Activated CD4-positive, alpha-beta T cell treated with anti-CD3 and anti-CD28 coated beads, Interleukin-2, amount 10 ng/mL, durations not matched to agents 24 days and 14 days (primary cell): ENCODE measurements at regions not wholly inside any gene's neighbourhood (a gene's known extent, or its start where the extent isn't known, plus 50 kb on each side); places are given as distances from the start of the nearest gene placed in this dataset.
"Not testable (repeated sequence)": the region's sequence is repeated elsewhere in the genome, so short reads cannot be mapped to it uniquely, and the experiment has no call there.

ENCODE experiments used
- DNase-seq: peaks from one replicate; pipeline ENCODE4 v3.0.0; 2022
- H3K27ac Mint-ChIP-seq: one replicate; pipeline ENCODE4 v1.8.0; 2022; ENCODE audit warnings: mild to moderate bottlenecking, mixed read lengths
- H3K27me3 Mint-ChIP-seq: one replicate; pipeline ENCODE4 v1.8.0; 2022; ENCODE audit warnings: mixed read lengths
- H3K36me3 Mint-ChIP-seq: one replicate; pipeline ENCODE4 v1.8.0; 2022; ENCODE audit warnings: low read depth, mild to moderate bottlenecking, mixed read lengths
- H3K4me1 Mint-ChIP-seq: one replicate; pipeline ENCODE4 v1.8.0; 2021; ENCODE audit warnings: mixed read lengths
- H3K4me3 Mint-ChIP-seq: one replicate; pipeline ENCODE4 v1.8.0; 2022; ENCODE audit warnings: mild to moderate bottlenecking, moderate library complexity, mixed read lengths
- H3K9me3 Mint-ChIP-seq: one replicate; pipeline ENCODE4 v1.8.0; 2021; ENCODE audit warnings: mixed read lengths
- intact Hi-C: fragments of 100-400 bp; cut with micrococcal nuclease; formaldehyde crosslinking; loops from one replicate; pipeline ENCODE4 v1.15.1; 2023

DNA sequence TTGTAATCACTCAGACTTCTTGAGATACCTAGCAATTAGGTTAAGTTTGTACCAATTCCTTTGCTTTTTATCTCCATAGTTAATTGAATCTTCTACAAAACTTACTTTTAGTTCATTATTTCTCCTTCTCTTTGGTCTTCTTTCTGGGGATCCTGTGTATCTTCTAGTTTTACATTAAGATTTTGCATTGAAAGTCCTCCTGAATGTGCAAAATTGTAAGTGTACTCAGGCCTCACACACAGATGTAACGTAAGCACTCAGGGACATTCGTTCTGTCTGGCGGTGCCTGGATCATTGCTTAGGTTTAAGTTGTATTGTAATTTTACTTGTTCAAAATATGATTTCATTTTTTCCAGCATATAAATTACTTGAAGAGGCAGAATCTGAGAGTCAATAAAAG, 222.6 kb upstream of the CPHXL start:
- intact Hi-C loops, result no loop called here
- Mint-ChIP-seq H3K4me1 (no peaks in the 10 kb centered on the region), H3K4me3 (no peak overlapping the region), H3K36me3 (no peaks in the 10 kb centered on the region), H3K27ac (no peak overlapping the region), H3K27me3 (no peaks in the 10 kb centered on the region), H3K9me3 (no peaks in the 10 kb centered on the region)
- no peak for DNase-seq

DNA sequence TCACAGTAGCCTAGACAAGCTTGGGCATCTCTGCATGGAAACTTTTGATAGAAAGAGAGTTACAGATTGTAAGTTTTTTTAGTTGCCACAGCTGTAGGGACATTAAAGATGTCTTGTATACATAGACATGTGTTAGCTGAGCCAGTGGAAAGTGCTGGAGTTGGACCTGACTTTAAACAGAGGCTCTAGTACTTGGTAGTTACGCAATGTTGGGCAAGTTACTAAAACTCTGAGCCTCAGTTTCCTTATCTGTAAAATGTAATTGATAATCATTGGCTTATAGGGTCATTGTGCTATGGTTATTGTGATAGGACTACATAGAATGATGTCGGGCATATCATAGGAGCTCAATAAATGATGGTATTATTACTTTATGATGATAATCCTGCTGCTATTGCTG, 225.8 kb upstream of the CPHXL start:
- Mint-ChIP-seq H3K36me3 (no peaks in the 10 kb centered on the region), H3K27ac (no peak overlapping the region), H3K4me3 (no peak overlapping the region), H3K27me3 (no peaks in the 10 kb centered on the region), H3K4me1 (no peaks in the 10 kb centered on the region), H3K9me3 (no peaks in the 10 kb centered on the region)
- no peak for DNase-seq
- intact Hi-C loops, result no loop called here

DNA sequence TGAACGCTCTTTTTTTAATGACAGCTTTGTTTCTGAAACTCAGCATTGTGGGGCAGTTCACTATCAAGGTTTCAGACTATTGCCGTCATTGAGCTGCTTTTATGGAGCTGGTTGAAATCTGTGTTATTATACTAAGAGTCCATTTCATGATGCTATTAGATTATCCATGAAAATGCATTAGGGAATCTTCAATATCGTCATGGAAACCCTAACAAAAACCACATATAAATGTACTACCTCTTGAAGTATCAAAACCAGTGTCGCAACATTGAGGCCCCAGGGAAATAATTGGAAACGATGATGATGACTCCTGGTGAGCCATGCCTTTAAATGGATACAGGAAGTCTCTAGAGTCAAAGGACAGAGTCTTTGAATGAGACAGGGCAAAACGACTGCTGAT, 231.6 kb upstream of the CPHXL start:
- DNase-seq, result no peak
- intact Hi-C loops, result no loop called here
- no peaks in the 10 kb centered on the region for H3K27me3 Mint-ChIP-seq
- no peak overlapping the region for H3K4me3 Mint-ChIP-seq
- no peaks in the 10 kb centered on the region for H3K9me3 Mint-ChIP-seq
- no peaks in the 10 kb centered on the region for H3K4me1 Mint-ChIP-seq
- no peaks in the 10 kb centered on the region for H3K36me3 Mint-ChIP-seq
- H3K27ac Mint-ChIP-seq, result no peak overlapping the region

DNA sequence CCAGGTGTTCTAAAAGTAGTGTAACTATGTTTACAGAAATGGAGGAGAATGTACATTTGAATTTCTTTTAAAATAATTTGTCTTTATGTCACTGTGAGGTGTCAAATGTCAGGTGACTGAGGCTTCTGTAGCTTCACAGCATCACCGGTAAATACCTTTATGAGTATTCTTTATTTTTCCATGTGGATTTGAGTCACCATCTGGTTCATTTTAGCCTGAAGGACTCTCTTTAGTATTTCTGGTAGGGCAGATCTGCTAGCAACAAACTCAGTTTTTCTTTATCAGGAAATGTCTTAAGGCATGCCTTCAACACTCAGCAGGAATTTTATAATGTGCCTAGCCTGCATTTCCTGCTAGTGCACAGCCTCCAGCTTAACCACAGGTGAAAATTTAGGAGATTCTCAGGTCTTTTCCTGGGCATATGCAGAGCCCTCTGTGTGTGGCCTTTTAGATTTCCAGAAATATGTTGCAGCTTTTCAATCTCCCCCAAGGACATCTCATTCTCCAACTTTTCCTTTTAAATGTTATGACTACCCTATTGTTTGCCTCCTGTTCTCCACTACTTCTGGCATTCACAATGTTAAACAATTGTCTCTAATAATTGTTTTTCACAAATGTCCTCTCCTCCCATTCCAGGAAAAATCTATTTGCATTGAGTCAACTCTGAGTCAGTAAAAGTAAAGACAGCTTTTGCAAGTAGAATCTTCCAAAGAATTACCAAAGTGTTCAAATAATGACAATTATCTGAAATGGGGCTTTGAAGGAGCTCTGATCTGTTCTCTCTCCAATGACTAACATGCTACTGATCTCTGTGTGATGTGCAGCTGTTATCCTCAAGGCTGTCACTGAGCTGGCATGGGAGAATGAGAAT, 239.4 kb upstream of the CPHXL start:
- H3K9me3 Mint-ChIP-seq, result no peaks in the 10 kb centered on the region
- H3K27me3 Mint-ChIP-seq, result no peaks in the 10 kb centered on the region
- no peak for DNase-seq
- H3K4me3 Mint-ChIP-seq, result no peak overlapping the region
- no peak overlapping the region for H3K27ac Mint-ChIP-seq
- H3K4me1 Mint-ChIP-seq, result no peaks in the 10 kb centered on the region
- no peaks in the 10 kb centered on the region for H3K36me3 Mint-ChIP-seq
- intact Hi-C loops, result no loop called here

DNA sequence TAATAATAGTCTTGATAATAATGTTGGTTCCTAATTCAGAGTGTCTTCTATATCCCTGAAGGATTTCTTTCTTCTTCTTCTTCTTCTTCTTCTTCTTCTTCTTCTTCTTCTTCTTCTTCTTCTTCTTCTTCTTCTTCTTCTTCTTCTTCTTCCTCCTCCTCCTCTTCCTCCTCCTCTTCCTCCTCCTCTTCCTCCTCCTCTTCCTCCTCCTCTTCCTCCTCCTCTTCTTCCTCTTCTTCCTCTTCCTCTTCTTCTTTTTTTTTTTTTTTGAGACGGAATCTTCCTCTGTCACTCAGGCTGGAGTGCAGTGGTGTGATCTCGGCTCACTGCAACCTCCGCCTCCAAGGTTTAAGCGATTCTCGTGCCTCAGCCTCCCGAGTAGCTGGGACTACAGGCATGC, 242.8 kb upstream of the CPHXL start:
- H3K27me3 Mint-ChIP-seq, intact Hi-C loops, H3K27ac Mint-ChIP-seq, H3K9me3 Mint-ChIP-seq, H3K4me3 Mint-ChIP-seq, H3K4me1 Mint-ChIP-seq, DNase-seq, H3K36me3 Mint-ChIP-seq: not testable (repeated sequence)

DNA sequence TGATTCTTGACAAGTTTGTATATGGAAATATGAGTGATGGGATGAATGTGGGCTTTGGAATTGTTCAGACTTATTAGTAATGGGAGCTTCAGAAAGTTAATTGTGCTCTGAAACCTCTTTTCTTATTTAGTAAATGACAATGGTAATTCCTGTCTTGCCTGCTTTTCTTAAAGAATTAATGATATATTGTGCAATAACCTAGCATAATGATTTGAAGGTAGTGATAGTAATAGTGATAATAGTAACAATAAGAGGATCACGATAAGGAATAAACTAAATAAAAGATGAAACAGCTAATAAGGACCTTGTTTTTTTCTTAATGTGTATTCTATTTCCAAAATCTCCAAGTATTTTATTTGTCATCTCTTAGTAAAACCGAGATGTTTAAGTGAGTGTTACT, 245.0 kb upstream of the CPHXL start:
- no peak overlapping the region for H3K4me3 Mint-ChIP-seq
- no peaks in the 10 kb centered on the region for H3K4me1 Mint-ChIP-seq
- intact Hi-C loops, result no loop called here
- H3K27ac Mint-ChIP-seq, result no peak overlapping the region
- H3K9me3 Mint-ChIP-seq, result no peaks in the 10 kb centered on the region
- no peaks in the 10 kb centered on the region for H3K36me3 Mint-ChIP-seq
- no peaks in the 10 kb centered on the region for H3K27me3 Mint-ChIP-seq
- DNase-seq, result no peak

DNA sequence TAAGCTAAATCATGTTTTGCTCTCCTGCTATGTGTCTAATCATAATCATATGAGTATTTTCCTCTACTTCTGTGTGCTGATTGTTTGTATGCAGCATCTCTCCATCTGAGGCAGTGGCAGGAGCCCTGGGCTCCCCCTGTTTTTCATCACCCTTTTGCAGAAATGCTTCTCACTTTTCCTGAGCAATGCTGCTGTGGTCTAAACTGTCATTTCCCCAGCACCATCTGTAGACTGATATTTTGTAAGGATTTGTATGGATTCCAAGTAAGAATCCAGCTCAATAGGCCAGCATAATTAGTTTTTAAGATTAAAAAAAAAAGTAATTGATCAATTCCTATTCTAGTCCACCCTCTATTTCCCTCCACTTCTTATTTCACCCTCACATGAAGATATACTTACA, 257.0 kb upstream of the CPHXL start:
- intact Hi-C loops, result no loop called here
- no peaks in the 10 kb centered on the region for H3K27me3 Mint-ChIP-seq
- DNase-seq, result no peak
- H3K36me3 Mint-ChIP-seq, result no peaks in the 10 kb centered on the region
- H3K4me1 Mint-ChIP-seq, result no peaks in the 10 kb centered on the region
- H3K9me3 Mint-ChIP-seq, result no peaks in the 10 kb centered on the region
- no peak overlapping the region for H3K27ac Mint-ChIP-seq
- no peak overlapping the region for H3K4me3 Mint-ChIP-seq

DNA sequence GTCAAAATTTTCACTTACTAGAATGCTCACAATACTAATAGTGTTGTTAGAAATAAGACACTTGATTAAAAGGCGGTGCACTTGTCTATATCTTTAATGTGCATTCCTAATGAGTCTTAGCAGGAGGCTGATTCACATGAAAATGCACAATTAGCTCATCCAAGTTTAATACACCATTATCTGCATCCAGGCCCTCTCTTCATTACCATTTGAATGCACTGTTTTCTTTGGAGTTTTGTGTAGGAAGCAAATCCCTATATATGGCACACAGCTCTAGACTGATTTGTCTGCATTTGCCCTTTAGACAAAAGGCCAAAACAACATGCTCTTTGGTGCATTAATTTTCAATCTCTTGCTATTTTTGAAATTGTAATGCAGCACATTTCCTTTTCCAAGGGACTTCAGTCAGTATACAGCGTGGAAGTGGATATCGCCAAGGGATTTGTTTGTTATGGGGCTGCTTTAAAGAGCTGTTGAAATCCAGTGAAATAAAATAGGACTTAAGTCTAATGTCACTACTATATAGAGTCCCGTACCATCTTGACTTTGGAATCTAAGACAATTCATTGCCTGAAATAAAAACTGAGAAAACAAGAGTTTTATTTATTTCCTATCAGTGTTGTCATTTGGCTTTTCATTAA, 257.6 kb upstream of the CPHXL start:
- DNase-seq, result no peak
- intact Hi-C loops, result no loop called here
- Mint-ChIP-seq H3K36me3 (no peaks in the 10 kb centered on the region), H3K27ac (no peak overlapping the region), H3K9me3 (no peaks in the 10 kb centered on the region), H3K4me1 (no peaks in the 10 kb centered on the region), H3K27me3 (no peaks in the 10 kb centered on the region), H3K4me3 (no peak overlapping the region)

DNA sequence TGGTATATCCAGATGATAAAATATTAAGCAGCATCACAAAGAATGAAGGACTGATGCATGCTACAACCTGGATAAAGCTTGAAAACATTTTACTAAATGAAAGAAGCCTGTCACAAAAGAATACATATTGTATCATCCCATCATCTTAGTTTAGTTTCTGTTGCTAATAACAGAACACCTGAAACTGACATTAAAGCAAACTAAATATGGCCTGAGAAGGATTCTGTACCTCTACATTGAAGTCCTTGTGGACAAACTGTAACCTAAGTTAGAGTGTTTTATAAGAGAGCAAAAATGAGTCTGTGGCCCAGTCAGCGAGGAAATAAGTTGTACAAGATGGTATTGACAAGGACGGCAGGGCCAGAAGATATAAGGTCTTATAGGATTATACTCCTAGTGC, 261.0 kb upstream of the CPHXL start:
- Mint-ChIP-seq H3K9me3 (no peaks in the 10 kb centered on the region), H3K4me3 (no peak overlapping the region), H3K36me3 (no peaks in the 10 kb centered on the region), H3K4me1 (no peaks in the 10 kb centered on the region), H3K27me3 (no peaks in the 10 kb centered on the region), H3K27ac (no peak overlapping the region)
- no peak for DNase-seq
- intact Hi-C loops, result no loop called here

DNA sequence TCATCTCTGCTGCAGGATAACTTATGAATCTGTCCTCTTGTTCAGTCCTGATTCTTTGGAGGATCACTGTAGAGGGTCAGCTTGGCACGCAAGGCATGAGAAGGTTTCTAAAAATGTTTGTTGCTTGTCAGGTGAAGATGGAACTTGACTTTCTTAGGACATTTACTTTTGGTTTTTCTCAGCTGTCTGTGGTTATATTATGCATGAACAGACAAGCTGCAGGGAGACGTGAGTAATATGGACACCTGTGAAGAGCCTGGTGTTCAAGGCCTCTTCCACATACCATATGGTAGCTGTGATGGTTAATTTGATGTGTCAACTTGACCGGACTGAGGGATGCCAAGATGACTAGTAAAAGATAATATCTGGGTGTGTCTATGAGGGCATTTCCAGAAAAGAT, 270.2 kb upstream of the CPHXL start:
- intact Hi-C loops, result no loop called here
- DNase-seq, result no peak
- no peaks in the 10 kb centered on the region for H3K27me3 Mint-ChIP-seq
- H3K4me3 Mint-ChIP-seq, result no peak overlapping the region
- H3K36me3 Mint-ChIP-seq, result no peaks in the 10 kb centered on the region
- no peaks in the 10 kb centered on the region for H3K4me1 Mint-ChIP-seq
- peaks cover 7% of the 10 kb centered on the region for H3K9me3 Mint-ChIP-seq
- no peak overlapping the region for H3K27ac Mint-ChIP-seq

DNA sequence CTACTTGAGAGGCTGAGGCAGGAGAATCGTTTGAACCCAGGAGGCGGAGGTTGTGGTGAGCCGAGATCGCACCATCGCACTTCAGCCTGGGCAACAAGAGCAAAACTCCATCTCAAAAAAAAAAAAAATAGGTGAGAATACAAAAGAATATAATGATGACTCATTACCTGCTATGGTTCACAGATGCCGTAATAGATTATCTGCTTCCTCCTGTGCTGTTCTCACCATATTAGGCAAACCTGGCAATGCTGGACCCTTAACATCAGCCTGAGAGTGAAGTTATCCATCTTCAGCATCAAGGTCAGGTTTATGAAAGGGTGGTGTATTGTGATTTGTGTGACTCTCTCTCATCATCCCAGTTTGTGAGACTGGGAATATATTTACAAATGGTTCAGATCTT, 271.3 kb upstream of the CPHXL start:
- no peak for DNase-seq
- H3K9me3 Mint-ChIP-seq, result peaks cover 7% of the 10 kb centered on the region
- no peaks in the 10 kb centered on the region for H3K27me3 Mint-ChIP-seq
- H3K4me3 Mint-ChIP-seq, result no peak overlapping the region
- no peak overlapping the region for H3K27ac Mint-ChIP-seq
- H3K36me3 Mint-ChIP-seq, result no peaks in the 10 kb centered on the region
- H3K4me1 Mint-ChIP-seq, result no peaks in the 10 kb centered on the region
- intact Hi-C loops, result no loop called here

DNA sequence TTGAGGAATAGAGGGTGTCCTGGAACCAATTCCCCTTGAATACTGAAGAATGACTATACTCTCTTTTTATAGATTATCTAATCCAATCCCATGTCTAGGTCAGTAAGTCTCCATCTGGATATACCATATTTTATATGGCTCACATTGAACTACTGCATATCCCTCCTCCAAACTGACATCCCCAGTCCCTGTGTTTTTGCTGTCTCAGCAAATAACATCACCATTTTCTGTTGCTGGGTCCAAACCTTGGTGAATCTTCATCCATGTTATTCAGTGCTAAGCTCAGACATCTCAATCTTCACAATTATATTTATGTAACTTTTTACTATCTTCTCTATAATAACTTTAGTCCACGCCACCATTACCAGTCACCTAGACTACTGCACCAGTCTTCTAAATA, 269.6 kb upstream of the CNTNAP4 start:
- Mint-ChIP-seq H3K36me3 (no peaks in the 10 kb centered on the region), H3K9me3 (no peaks in the 10 kb centered on the region)

DNA sequence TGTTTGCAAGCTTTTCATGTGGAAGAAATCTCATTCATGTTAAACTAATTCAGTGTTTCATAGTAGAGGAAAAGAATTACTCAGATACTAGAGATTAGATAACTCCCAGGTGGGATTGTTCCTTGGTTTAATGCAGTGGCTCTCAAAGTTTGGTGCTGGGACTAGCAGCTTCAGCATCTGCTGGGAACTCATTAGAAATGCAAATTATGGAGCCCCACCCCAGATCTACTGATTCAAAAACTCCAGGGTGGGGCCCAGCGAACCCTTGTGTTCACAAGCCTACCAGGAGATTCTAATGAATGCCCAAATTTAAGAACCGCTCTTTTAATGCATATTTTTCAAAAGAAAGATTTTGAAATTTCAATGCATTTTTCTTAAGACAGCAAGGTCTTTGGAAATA, 253.4 kb upstream of the CNTNAP4 start:
- Mint-ChIP-seq H3K4me1 (no peaks in the 10 kb centered on the region), H3K27me3 (no peaks in the 10 kb centered on the region), H3K9me3 (no peaks in the 10 kb centered on the region), H3K4me3 (no peak overlapping the region), H3K36me3 (no peaks in the 10 kb centered on the region), H3K27ac (no peak overlapping the region)
- DNase-seq, result no peak
- intact Hi-C loops, result no loop called here

More for the DNA sequence above, 269.6 kb upstream of the CNTNAP4 start:
- H3K4me1 Mint-ChIP-seq, result no peaks in the 10 kb centered on the region
- H3K27me3 Mint-ChIP-seq, result no peaks in the 10 kb centered on the region
- no peak overlapping the region for H3K4me3 Mint-ChIP-seq
- intact Hi-C loops, result no loop called here
- H3K27ac Mint-ChIP-seq, result no peak overlapping the region
- no peak for DNase-seq

DNA sequence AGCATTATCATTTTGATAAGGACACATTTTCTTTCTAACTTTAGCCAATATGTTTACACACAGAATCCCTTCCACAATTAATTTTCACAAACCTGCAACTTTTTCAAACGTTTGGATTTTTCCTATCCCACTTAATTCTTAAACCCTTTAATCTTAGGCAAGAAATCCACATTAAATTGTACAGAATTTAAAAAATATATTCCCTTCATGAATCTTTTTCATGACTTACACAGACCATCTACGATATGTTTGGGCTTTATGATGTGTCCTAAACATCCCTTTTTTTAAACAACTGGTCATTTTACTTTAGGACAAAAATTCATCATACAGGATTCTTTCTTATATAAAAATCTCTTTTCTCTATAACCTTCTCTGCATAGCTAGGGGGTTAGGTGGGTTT, 241.5 kb upstream of the CNTNAP4 start:
- Mint-ChIP-seq H3K27me3 (no peaks in the 10 kb centered on the region), H3K4me3 (no peak overlapping the region), H3K36me3 (no peaks in the 10 kb centered on the region), H3K9me3 (no peaks in the 10 kb centered on the region), H3K27ac (no peak overlapping the region), H3K4me1 (no peaks in the 10 kb centered on the region)
- intact Hi-C loops, result no loop called here
- no peak for DNase-seq

DNA sequence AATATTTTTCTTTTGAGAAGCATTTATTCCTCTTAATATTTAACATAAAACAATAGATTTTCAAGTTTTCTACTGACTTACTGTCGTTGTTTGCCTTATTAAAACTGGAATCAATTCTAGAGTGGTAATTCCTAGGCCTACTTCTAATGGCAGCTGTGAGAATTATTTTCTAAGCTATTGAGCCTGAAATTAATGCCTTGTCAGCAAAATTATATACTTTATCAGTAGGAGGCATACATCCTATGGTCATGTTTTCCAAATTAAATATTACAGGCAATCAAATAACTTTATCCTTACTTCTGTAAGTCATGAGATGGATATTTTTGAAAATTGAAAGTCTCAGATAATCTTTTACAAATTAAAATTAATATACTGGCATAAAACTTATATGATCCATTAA, 239.1 kb upstream of the CNTNAP4 start:
- Mint-ChIP-seq H3K9me3 (no peaks in the 10 kb centered on the region), H3K4me1 (no peaks in the 10 kb centered on the region), H3K27me3 (no peaks in the 10 kb centered on the region), H3K36me3 (no peaks in the 10 kb centered on the region), H3K27ac (no peak overlapping the region), H3K4me3 (no peak overlapping the region)
- DNase-seq, result no peak
- intact Hi-C loops, result no loop called here
